Stimulated activated CD4-positive, alpha-beta T cell treated with anti-CD3 and anti-CD28 coated beads, Interleukin-1b, Interleukin-23, amount 100 ng/mL, for 4 hours (primary cell): ENCODE measurements at regions not wholly inside any gene's neighbourhood (a gene's known extent, or its start where the extent isn't known, plus 50 kb on each side); places are given as distances from the start of the nearest gene placed in this dataset.
"Not testable (repeated sequence)": the region's sequence is repeated elsewhere in the genome, so short reads cannot be mapped to it uniquely, and the experiment has no call there.

Experiments
- DNase-seq, 2 donors: peaks; one replicate each; pipeline ENCODE4 v3.0.0-alpha.2; 2020; ENCODE audit warnings: low read depth in 2 of 2

GRCh38 chr16:7964744-7965143, 625.6 kb downstream of the TMEM114 start:
- no peak for DNase-seq

GRCh38 chr16:7964167-7964566, 626.1 kb downstream of the TMEM114 start:
- DNase-seq: no peak

GRCh38 chr16:7962091-7962879, 628.0 kb downstream of the TMEM114 start:
- DNase-seq: no peak

GRCh38 chr16:7957151-7957550, 624.5 kb downstream of the RBFOX1 start:
- no peak for DNase-seq

GRCh38 chr16:7953360-7953759, 620.7 kb downstream of the RBFOX1 start:
- no peak for DNase-seq

- DNase-seq: no peak
These were observed 613.5 kb downstream of the RBFOX1 start for GRCh38 chr16:7946142-7946541.

GRCh38 chr16:7938175-7938574, 605.5 kb downstream of the RBFOX1 start:
- no peak for DNase-seq

- DNase-seq: no peak
These were observed 588.7 kb downstream of the RBFOX1 start for GRCh38 chr16:7921345-7921744.

GRCh38 chr16:7919782-7920181, 587.1 kb downstream of the RBFOX1 start:
- no peak for DNase-seq

- no peak for DNase-seq
These were observed 582.1 kb downstream of the RBFOX1 start for GRCh38 chr16:7914748-7915147.

- DNase-seq: no peak
These were observed 579.5 kb downstream of the RBFOX1 start for GRCh38 chr16:7912132-7912531.

GRCh38 chr16:7910116-7910515, 577.5 kb downstream of the RBFOX1 start:
- no peak for DNase-seq

- no peak for DNase-seq
These were observed 555.8 kb downstream of the RBFOX1 start for GRCh38 chr16:7888411-7888810.

GRCh38 chr16:7887316-7887715, 554.7 kb downstream of the RBFOX1 start:
- no peak for DNase-seq

- no peak for DNase-seq
These were observed 539.3 kb downstream of the RBFOX1 start for GRCh38 chr16:7871979-7872378.

GRCh38 chr16:7871371-7871770, 538.7 kb downstream of the RBFOX1 start:
- no peak for DNase-seq

GRCh38 chr16:7867831-7868230, 535.2 kb downstream of the RBFOX1 start:
- DNase-seq: no peak

GRCh38 chr16:7866144-7866543, 533.5 kb downstream of the RBFOX1 start:
- no peak for DNase-seq

- not testable (repeated sequence) for DNase-seq
These were observed 532.7 kb downstream of the RBFOX1 start for GRCh38 chr16:7865393-7865792.

- no peak for DNase-seq
These were observed 529.4 kb downstream of the RBFOX1 start for GRCh38 chr16:7861891-7862582.

GRCh38 chr16:7853197-7853596, 520.6 kb downstream of the RBFOX1 start:
- no peak for DNase-seq

GRCh38 chr16:7849841-7850240, 517.2 kb downstream of the RBFOX1 start:
- no peak for DNase-seq

- DNase-seq: no peak
These were observed 510.6 kb downstream of the RBFOX1 start for GRCh38 chr16:7843261-7843660.
